ENCODE measurements at regions not wholly inside any gene's neighbourhood (a gene's known extent, or its start where the extent isn't known, plus 50 kb on each side); places are given as distances from the start of the nearest gene placed in this dataset.

- TF ChIP-seq CTCF (IDR thresholded peaks at IDR 0.05; ENCODE audit: low read depth, low read length) (no peak), EZH2phosphoT487 (IDR thresholded peaks at IDR 0.05; ENCODE audit: low read depth) (no peak)
These were observed 52.3 kb upstream of the POU2F1 start for GRCh38 chr1:167168424-167168823.

Data from OCI-LY3 (cell line).